GM12878 (cell line): ENCODE measurements at regions not wholly inside any gene's neighbourhood (a gene's known extent, or its start where the extent isn't known, plus 50 kb on each side); places are given as distances from the start of the nearest gene placed in this dataset.

Experiments
- ATAC-seq: fragments of 200-7000 bp; cut with Tn5 transposase; 3 replicates; pipeline ENCODE4 v1.9.1; 2020; ENCODE audit warnings: mild to moderate bottlenecking, moderate library complexity
- BruUV-seq: library from RNA; stranded (reverse); fragments of 400-500 nt; replicated peaks from 2 replicates; lab custom pipeline; 2021; lab: Mats Ljungman, UMichigan
- CTCF ChIA-PET: fragments of 300-600 bp; sonication (Branson Sonifier 250); formaldehyde crosslinking; extraction: SDS; loops from one replicate; lab custom pipeline; 2021; ENCODE audit warnings: inconsistent platforms; lab: Yijun Ruan, JAX
- POLR2A ChIA-PET: fragments of 350-600 bp; formaldehyde crosslinking; extraction: SDS; loops from one replicate; lab custom pipeline; 2021; ENCODE audit warnings: inconsistent platforms; lab: Charles Lee
- RAD21 ChIA-PET: fragments of 300-600 bp; sonication (Branson Sonifier 250); formaldehyde crosslinking; loops from one replicate; lab custom pipeline; 2023; ENCODE audit warnings: antibody characterized with exemption; ENCODE audit not compliant: unreplicated experiment; lab: Charles Lee
- SMC1A ChIA-PET: fragments of 300-600 bp; sonication (Branson Sonifier 250); formaldehyde crosslinking; loops from one replicate; lab custom pipeline; 2023; ENCODE audit not compliant: unreplicated experiment, uncharacterized antibody; lab: Charles Lee
- DNase-seq: peaks from one replicate; pipeline ENCODE4 v3.0.0-alpha.2; 2011; ENCODE audit warnings: low read depth, low spot score
- FAIRE-seq: peaks from 3 replicates; lab custom pipeline; 2011; peaks lifted over from hg19 to GRCh38; lab: Jason Lieb, UNC
- H2AFZ ChIP-seq: 2 replicates; pipeline ENCODE4 v1.6.0; 2011; ENCODE audit warnings: low read depth, low read length, control low read depth; ENCODE audit not compliant: control insufficient read depth
- H3K27ac ChIP-seq: 2 replicates; pipeline ENCODE4 v1.5.1; 2011; ENCODE audit warnings: control low read depth; ENCODE audit not compliant: control insufficient read depth, insufficient read depth
- H3K27me3 ChIP-seq, 2 experiments: replicated peaks in 1 of 2; 2 replicates each; pipeline versions ENCODE4 v1.6.0 to v1.6.1; 2011; ENCODE audit warnings: low read length in 1 of 2; ENCODE audit not compliant: control insufficient read depth in 2 of 2, insufficient read depth in 2 of 2
- H3K36me3 ChIP-seq, 2 experiments: 2 replicates each; pipeline ENCODE4 v1.5.1; 2011; ENCODE audit warnings: low read length in 1 of 2; ENCODE audit not compliant: control insufficient read depth in 2 of 2, insufficient read depth in 2 of 2
- H3K4me1 ChIP-seq: 2 replicates; pipeline ENCODE4 v1.6.1; 2011; ENCODE audit warnings: mild to moderate bottlenecking, low read length, moderate library complexity, mixed read lengths; ENCODE audit not compliant: control insufficient read depth, insufficient read depth
- H3K4me2 ChIP-seq: 2 replicates; pipeline ENCODE4 v1.6.0; 2011; ENCODE audit warnings: control low read depth; ENCODE audit not compliant: control insufficient read depth, insufficient read depth
- H3K4me3 ChIP-seq: fragments of 200-600 bp; sonication (generic); 2 replicates; pipeline ENCODE4 v1.5.1; 2016
- H3K79me2 ChIP-seq: 2 replicates; pipeline ENCODE4 v1.6.0; 2011; ENCODE audit warnings: low read length; ENCODE audit not compliant: control insufficient read depth, insufficient read depth
- H3K9ac ChIP-seq: 2 replicates; pipeline ENCODE4 v1.8.0; 2011; ENCODE audit warnings: low read length, control low read depth, mixed read lengths; ENCODE audit not compliant: control insufficient read depth, insufficient read depth
- H3K9me3 ChIP-seq: replicated peaks from 3 replicates; pipeline ENCODE4 v1.5.1; 2011; ENCODE audit warnings: mild to moderate bottlenecking, low read length; ENCODE audit not compliant: control insufficient read depth, insufficient read depth
- H4K20me1 ChIP-seq: 2 replicates; pipeline ENCODE4 v1.6.0; 2011; ENCODE audit not compliant: control insufficient read depth, insufficient read depth
- CBX5 ChIP-seq: sonication (generic); IDR thresholded peaks from 2 replicates; pipeline ENCODE4 v1.6.1; 2016; ENCODE audit warnings: low read depth, moderate library complexity, mild to moderate bottlenecking, inconsistent platforms
- EED ChIP-seq: sonication (generic); IDR thresholded peaks from 2 replicates; pipeline ENCODE4 v1.6.1; 2016; ENCODE audit warnings: antibody characterized with exemption, low read depth
- HDAC2 ChIP-seq: fragments of 200-600 bp; sonication (generic); IDR thresholded peaks from 2 replicates; pipeline ENCODE4 v1.6.1; 2017
- IKZF1 ChIP-seq: fragments of 450-650 bp; conservative IDR thresholded peaks from 2 replicates; pipeline ENCODE4 v1.6.1; 2017; ENCODE audit warnings: antibody characterized with exemption, mild to moderate bottlenecking
- IRF3 ChIP-seq: fragments of 450-650 bp; IDR thresholded peaks from 2 replicates; pipeline ENCODE4 v1.6.1; 2014; ENCODE audit warnings: mild to moderate bottlenecking
- IRF4 ChIP-seq: IDR thresholded peaks from 2 replicates; pipeline ENCODE4 v1.6.1; 2011; ENCODE audit warnings: low read depth, low read length
- KDM1A ChIP-seq: fragments of 200-600 bp; sonication (generic); IDR thresholded peaks from 2 replicates; pipeline ENCODE4 v1.6.1; 2016; ENCODE audit warnings: borderline replicate concordance
- MEF2A ChIP-seq: IDR thresholded peaks from 2 replicates; pipeline ENCODE4 v1.6.1; 2011; ENCODE audit warnings: low read depth, mild to moderate bottlenecking, low read length, moderate library complexity; ENCODE audit not compliant: insufficient read depth
- NFXL1 ChIP-seq: fragments of 450-650 bp; IDR thresholded peaks from 2 replicates; pipeline ENCODE4 v1.6.1; 2017; ENCODE audit warnings: antibody characterized with exemption, mild to moderate bottlenecking, borderline replicate concordance
- PAX5 ChIP-seq: IDR thresholded peaks from 2 replicates; pipeline ENCODE4 v1.6.1; 2011; ENCODE audit warnings: low read depth, low read length, borderline replicate concordance
- POLR2A ChIP-seq: IDR thresholded peaks from 2 replicates; pipeline ENCODE4 v1.6.1; 2011; ENCODE audit warnings: low read depth, mild to moderate bottlenecking, low read length
- RAD21 ChIP-seq: IDR thresholded peaks from 2 replicates; pipeline ENCODE4 v1.6.1; 2011; ENCODE audit warnings: mild to moderate bottlenecking, low read depth, low read length, moderate library complexity; ENCODE audit not compliant: insufficient read depth
- RUNX3 ChIP-seq: IDR thresholded peaks from 2 replicates; pipeline ENCODE4 v1.6.1; 2012; ENCODE audit warnings: low read length, inconsistent platforms
- SREBF1 ChIP-seq: IDR thresholded peaks from 2 replicates; pipeline ENCODE4 v1.6.1; 2012; ENCODE audit warnings: mild to moderate bottlenecking, low read length
- SRF ChIP-seq, 2 experiments: IDR thresholded peaks; 2 replicates each; pipeline ENCODE4 v1.6.1; 2011; ENCODE audit warnings: low read depth in 2 of 2, low read length in 2 of 2, mild to moderate bottlenecking in 1 of 2, moderate library complexity in 1 of 2
- TCF7 ChIP-seq: IDR thresholded peaks from 2 replicates; pipeline ENCODE4 v1.6.1; 2014; ENCODE audit warnings: antibody characterized with exemption, borderline replicate concordance
- ZNF207 ChIP-seq: fragments of 450-650 bp; IDR thresholded peaks from 2 replicates; pipeline ENCODE4 v1.6.1; 2014; ENCODE audit warnings: antibody characterized with exemption, mild to moderate bottlenecking, borderline replicate concordance
- ZSCAN29 ChIP-seq: fragments of 450-650 bp; IDR thresholded peaks from 2 replicates; pipeline ENCODE4 v1.6.1; 2017; ENCODE audit warnings: mild to moderate bottlenecking, moderate library complexity
- WGBS: methylation state at CpG from one replicate; pipeline ENCODE4 v1.1.6; 2016; ENCODE audit warnings: low lambda C conversion rate; ENCODE audit not compliant: insufficient replicate concordance, insufficient coverage; ENCODE audit errors: missing lambda C conversion rate; 5-methylcytosine and 5-hydroxymethylcytosine counted together
- in situ Hi-C: fragments of 300-500 bp; cut with MboI; formaldehyde crosslinking; loops from 9 replicates; pipeline ENCODE4 v1.14.3; 2018; ENCODE audit warnings: mixed read lengths
- intact Hi-C: fragments of 100-400 bp; cut with micrococcal nuclease; formaldehyde crosslinking; loops from one replicate; pipeline ENCODE4 v1.14.2; 2022; ENCODE audit not compliant: unreplicated experiment
- TF ChIP-seq, protein P1 (sequence below): IDR thresholded peaks from 2 replicates; pipeline ENCODE4 v1.6.1; 2011; ENCODE audit warnings: borderline replicate concordance, low read depth, mild to moderate bottlenecking, moderate library complexity, mixed read lengths, low read length; ENCODE audit not compliant: insufficient read depth; ENCODE audit errors: extremely low read length
- TF ChIP-seq, protein P2 (sequence below): IDR thresholded peaks from 2 replicates; pipeline ENCODE4 v1.6.1; 2012; ENCODE audit warnings: low read depth, low read length, improper control_type of control experiment
- TF ChIP-seq, protein P3 (sequence below): fragments of 450-650 bp; formaldehyde crosslinking; IDR thresholded peaks from 2 replicates; pipeline ENCODE4 v1.4.0; 2020; ENCODE audit warnings: mild to moderate bottlenecking, moderate library complexity

DNA sequence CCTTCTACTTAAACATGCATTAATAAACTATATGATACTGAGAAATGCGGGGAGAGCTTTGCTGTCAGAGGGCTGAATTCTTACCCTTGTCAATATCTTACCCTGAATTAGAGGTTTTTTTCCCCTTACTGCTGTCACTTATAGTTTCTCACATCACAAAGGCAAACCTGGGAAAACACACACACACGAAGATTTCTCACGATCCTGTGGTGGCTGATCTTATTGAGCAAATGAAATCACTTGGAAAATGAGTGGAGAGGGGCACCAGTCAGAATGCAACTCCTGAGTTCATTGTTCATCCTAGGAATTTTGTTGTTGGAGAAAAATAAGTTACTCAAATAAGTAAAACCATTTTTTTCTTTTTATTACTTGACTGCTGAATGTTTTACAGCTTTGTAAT is 673.6 kb downstream of the EDEM1 start (continued):
- TF ChIP-seq IRF4 (no peak), SREBF1 (no peak)

- H3K4me2 ChIP-seq: no peak overlapping the region
- POLR2A ChIA-PET: no interaction called here
- H4K20me1 ChIP-seq: no peaks in the 10 kb centered on the region
- no peak for TF ChIP-seq POLR2A
- no peak for TF ChIP-seq TCF7
- TF ChIP-seq ZSCAN29: no peak
- TF ChIP-seq, protein P1, sequence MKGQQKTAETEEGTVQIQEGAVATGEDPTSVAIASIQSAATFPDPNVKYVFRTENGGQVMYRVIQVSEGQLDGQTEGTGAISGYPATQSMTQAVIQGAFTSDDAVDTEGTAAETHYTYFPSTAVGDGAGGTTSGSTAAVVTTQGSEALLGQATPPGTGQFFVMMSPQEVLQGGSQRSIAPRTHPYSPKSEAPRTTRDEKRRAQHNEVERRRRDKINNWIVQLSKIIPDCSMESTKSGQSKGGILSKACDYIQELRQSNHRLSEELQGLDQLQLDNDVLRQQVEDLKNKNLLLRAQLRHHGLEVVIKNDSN: no peak
- TF ChIP-seq NFXL1: no peak
- TF ChIP-seq ZNF207: no peak
- no peak for TF ChIP-seq RUNX3
- no peak for TF ChIP-seq PAX5
- no peak for TF ChIP-seq MEF2A
- TF ChIP-seq RAD21: no peak
- TF ChIP-seq, protein P2, sequence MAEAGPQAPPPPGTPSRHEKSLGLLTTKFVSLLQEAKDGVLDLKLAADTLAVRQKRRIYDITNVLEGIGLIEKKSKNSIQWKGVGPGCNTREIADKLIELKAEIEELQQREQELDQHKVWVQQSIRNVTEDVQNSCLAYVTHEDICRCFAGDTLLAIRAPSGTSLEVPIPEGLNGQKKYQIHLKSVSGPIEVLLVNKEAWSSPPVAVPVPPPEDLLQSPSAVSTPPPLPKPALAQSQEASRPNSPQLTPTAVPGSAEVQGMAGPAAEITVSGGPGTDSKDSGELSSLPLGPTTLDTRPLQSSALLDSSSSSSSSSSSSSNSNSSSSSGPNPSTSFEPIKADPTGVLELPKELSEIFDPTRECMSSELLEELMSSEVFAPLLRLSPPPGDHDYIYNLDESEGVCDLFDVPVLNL: no peak
- TF ChIP-seq CBX5: no peak
- no peak for TF ChIP-seq IRF3
- TF ChIP-seq, protein P3, sequence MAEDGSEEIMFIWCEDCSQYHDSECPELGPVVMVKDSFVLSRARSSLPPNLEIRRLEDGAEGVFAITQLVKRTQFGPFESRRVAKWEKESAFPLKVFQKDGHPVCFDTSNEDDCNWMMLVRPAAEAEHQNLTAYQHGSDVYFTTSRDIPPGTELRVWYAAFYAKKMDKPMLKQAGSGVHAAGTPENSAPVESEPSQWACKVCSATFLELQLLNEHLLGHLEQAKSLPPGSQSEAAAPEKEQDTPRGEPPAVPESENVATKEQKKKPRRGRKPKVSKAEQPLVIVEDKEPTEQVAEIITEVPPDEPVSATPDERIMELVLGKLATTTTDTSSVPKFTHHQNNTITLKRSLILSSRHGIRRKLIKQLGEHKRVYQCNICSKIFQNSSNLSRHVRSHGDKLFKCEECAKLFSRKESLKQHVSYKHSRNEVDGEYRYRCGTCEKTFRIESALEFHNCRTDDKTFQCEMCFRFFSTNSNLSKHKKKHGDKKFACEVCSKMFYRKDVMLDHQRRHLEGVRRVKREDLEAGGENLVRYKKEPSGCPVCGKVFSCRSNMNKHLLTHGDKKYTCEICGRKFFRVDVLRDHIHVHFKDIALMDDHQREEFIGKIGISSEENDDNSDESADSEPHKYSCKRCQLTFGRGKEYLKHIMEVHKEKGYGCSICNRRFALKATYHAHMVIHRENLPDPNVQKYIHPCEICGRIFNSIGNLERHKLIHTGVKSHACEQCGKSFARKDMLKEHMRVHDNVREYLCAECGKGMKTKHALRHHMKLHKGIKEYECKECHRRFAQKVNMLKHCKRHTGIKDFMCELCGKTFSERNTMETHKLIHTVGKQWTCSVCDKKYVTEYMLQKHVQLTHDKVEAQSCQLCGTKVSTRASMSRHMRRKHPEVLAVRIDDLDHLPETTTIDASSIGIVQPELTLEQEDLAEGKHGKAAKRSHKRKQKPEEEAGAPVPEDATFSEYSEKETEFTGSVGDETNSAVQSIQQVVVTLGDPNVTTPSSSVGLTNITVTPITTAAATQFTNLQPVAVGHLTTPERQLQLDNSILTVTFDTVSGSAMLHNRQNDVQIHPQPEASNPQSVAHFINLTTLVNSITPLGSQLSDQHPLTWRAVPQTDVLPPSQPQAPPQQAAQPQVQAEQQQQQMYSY (CRISPR knock-in tag): no peak
- no peak for TF ChIP-seq SRF (IDR thresholded peaks at IDR 0.05; ENCODE audit: low read depth in 2 of 2, low read length in 2 of 2)
- TF ChIP-seq EED: no peak
- no peak for TF ChIP-seq HDAC2
- TF ChIP-seq IKZF1: no peak
- TF ChIP-seq KDM1A: no peak
- RAD21 ChIA-PET: no interaction called here
- no peaks in the 10 kb centered on the region for H3K79me2 ChIP-seq
- H3K27me3 ChIP-seq: no peaks in the 10 kb centered on the region
- no peaks in the 10 kb centered on the region for H3K36me3 ChIP-seq
- CTCF ChIA-PET: no interaction called here
- 27% methylated on average over 2 of the region's 2 CpGs for WGBS
- in situ Hi-C loops: no loop called here
- DNase-seq (no peak), FAIRE-seq (no peak), ATAC-seq (no peak)
- SMC1A ChIA-PET: no interaction called here
- no peak overlapping the region for H2AFZ ChIP-seq
- no peaks in the 10 kb centered on the region for H3K4me1 ChIP-seq
- H3K9me3 ChIP-seq: no peaks in the 10 kb centered on the region
- no peak overlapping the region for H3K9ac ChIP-seq
- H3K4me3 ChIP-seq: no peak overlapping the region
- intact Hi-C loops: no loop called here
- no TSS peak for BruUV-seq
- H3K27ac ChIP-seq: no peak overlapping the region
Measured at GRCh38 chr3:5874931-5875341, 687.4 kb downstream of the EDEM1 start.
